ENCODE measurements at regions not wholly inside any gene's neighbourhood (a gene's known extent, or its start where the extent isn't known, plus 50 kb on each side); places are given as distances from the start of the nearest gene placed in this dataset.

GRCh38 chr2:43043553-43043870 lies 182.9 kb downstream of the ZFP36L2 start:
- ChIA-PET CTCF (no interaction called here), POLR2A (ENCODE audit: low non-redundant PET) (no interaction called here)
- DNase-seq (ENCODE audit: low spot score), result no peak
- no peaks in the 10 kb centered on the region for H3K36me3 ChIP-seq (ENCODE audit: insufficient read depth, low read length, poor library complexity, severe bottlenecking)
- H3K9me3 ChIP-seq (ENCODE audit: low read depth, low read length, poor library complexity, severe bottlenecking), result no peaks in the 10 kb centered on the region
- H3K27me3 ChIP-seq (replicated peaks; ENCODE audit: insufficient read depth, low read depth, low read length, poor library complexity), result no peaks in the 10 kb centered on the region
- no peak overlapping the region for H3K27ac ChIP-seq (ENCODE audit: low read depth, low read length, poor library complexity, severe bottlenecking)
- intact Hi-C loops (cut with micrococcal nuclease; ENCODE audit: unreplicated experiment), result loop anchor here (5.0 kb wide), 1 partner anchor 184 kb away; the partner anchor contains the start of gene ZFP36L2
- BruUV-seq (replicated peaks), result no TSS peak
- no peak overlapping the region for H3K4me3 ChIP-seq (ENCODE audit: low read depth, low read length, poor library complexity, severe bottlenecking)
- no peak for TF ChIP-seq EZH2 (IDR thresholded peaks at IDR 0.05; ENCODE audit: borderline replicate concordance, low read depth, low read length, poor library complexity, severe bottlenecking)
- TF ChIP-seq, protein P1, sequence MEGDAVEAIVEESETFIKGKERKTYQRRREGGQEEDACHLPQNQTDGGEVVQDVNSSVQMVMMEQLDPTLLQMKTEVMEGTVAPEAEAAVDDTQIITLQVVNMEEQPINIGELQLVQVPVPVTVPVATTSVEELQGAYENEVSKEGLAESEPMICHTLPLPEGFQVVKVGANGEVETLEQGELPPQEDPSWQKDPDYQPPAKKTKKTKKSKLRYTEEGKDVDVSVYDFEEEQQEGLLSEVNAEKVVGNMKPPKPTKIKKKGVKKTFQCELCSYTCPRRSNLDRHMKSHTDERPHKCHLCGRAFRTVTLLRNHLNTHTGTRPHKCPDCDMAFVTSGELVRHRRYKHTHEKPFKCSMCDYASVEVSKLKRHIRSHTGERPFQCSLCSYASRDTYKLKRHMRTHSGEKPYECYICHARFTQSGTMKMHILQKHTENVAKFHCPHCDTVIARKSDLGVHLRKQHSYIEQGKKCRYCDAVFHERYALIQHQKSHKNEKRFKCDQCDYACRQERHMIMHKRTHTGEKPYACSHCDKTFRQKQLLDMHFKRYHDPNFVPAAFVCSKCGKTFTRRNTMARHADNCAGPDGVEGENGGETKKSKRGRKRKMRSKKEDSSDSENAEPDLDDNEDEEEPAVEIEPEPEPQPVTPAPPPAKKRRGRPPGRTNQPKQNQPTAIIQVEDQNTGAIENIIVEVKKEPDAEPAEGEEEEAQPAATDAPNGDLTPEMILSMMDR (conservative IDR thresholded peaks at IDR 0.05; ENCODE audit: low read depth, low read length), result no peak
- peaks cover 38% of the 10 kb centered on the region for H3K4me1 ChIP-seq (ENCODE audit: insufficient read depth, low read length, poor library complexity, severe bottlenecking)

DNA sequence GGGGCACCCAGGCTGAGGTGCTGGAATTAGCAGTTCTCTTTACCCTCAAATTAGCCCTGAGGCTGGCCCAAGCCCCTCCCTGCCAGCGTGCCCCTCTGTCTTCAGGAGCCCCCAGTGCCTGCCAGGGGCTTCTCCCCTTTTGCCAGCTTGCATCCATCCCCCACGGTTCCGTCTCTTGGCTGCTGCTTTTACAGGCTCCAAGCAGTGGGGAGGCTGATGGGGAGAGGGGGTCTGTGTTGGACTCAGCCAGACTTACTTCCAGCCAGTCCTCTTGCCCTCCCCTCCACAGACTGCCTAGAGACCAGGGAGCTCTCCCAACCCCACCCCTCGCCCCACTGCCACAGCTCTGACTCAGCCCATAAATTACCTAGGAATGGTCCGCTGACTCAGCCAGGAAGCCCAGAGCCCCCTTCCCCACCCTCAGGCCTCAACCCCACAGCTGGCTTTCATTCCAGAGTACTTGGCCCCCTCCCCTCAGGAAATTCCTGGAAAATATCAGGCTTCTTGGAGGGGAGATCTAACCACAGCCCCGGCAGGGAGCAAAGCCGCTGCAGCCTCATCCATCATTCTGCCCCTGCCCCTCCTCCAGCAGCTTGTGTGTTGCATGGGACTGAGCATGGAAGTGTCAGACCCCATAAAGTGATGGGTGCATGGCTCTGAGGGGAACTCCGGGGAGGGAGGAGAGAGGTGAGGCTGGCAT lies 184.6 kb downstream of the ZFP36L2 start:
- ChIA-PET CTCF (no interaction called here), POLR2A (ENCODE audit: low non-redundant PET) (interaction anchor here (0.5 kb wide), 1 partner anchor 97 kb away, joined by 3 read pairs; no protein-coding TSS in a partner anchor)
- no TSS peak for BruUV-seq (replicated peaks)
- H3K9me3 ChIP-seq (ENCODE audit: low read depth, low read length, poor library complexity, severe bottlenecking), result no peaks in the 10 kb centered on the region
- H3K27me3 ChIP-seq (replicated peaks; ENCODE audit: insufficient read depth, low read depth, low read length, poor library complexity), result no peaks in the 10 kb centered on the region
- H3K4me3 ChIP-seq (ENCODE audit: low read depth, low read length, poor library complexity, severe bottlenecking), result no peak overlapping the region
- intact Hi-C loops (cut with micrococcal nuclease; ENCODE audit: unreplicated experiment), result loop anchor here (5.0 kb wide), 1 partner anchor 185 kb away; the partner anchor contains the start of gene ZFP36L2
- H3K36me3 ChIP-seq (ENCODE audit: insufficient read depth, low read length, poor library complexity, severe bottlenecking), result no peaks in the 10 kb centered on the region
- H3K4me1 ChIP-seq (ENCODE audit: insufficient read depth, low read length, poor library complexity, severe bottlenecking), result peaks cover 36% of the 10 kb centered on the region
- peak overlapping the region; percentile 31 for H3K27ac ChIP-seq (ENCODE audit: low read depth, low read length, poor library complexity, severe bottlenecking)
- TF ChIP-seq, protein P1 (conservative IDR thresholded peaks at IDR 0.05; ENCODE audit: low read depth, low read length), result no peak
- no peak for TF ChIP-seq EZH2 (IDR thresholded peaks at IDR 0.05; ENCODE audit: borderline replicate concordance, low read depth, low read length, poor library complexity, severe bottlenecking)
- peak; percentile 93 for DNase-seq (ENCODE audit: low spot score)

DNA sequence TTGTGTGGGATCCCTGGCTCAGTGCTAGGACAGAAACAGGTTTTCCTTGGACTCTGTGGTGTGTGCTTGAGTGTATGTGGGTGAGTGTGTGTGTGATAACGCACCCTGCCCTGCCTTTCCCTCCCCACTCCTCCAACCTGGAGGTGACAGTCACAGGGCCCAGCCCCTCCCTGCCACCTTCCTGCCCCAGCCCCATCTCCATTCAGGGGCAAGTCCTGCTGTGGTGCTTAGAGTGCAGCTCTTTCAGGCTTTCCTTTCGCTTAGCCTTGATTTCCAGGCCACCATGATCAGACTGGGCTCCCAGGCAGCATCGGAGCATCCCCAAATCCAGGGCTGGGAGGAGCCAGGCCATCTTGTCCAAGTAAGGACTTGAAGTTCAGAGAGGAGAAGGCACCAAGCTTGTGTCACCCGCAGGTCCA lies 185.2 kb downstream of the ZFP36L2 start:
- peak overlapping the region; percentile 52 for H3K27ac ChIP-seq (ENCODE audit: low read depth, low read length, poor library complexity, severe bottlenecking)
- TF ChIP-seq EZH2 (IDR thresholded peaks at IDR 0.05; ENCODE audit: borderline replicate concordance, low read depth, low read length, poor library complexity, severe bottlenecking), result no peak
- TF ChIP-seq, protein P1 (conservative IDR thresholded peaks at IDR 0.05; ENCODE audit: low read depth, low read length), result no peak
- no TSS peak for BruUV-seq (replicated peaks)

More for the DNA sequence above, 185.2 kb downstream of the ZFP36L2 start:
- Histone ChIP-seq H3K4me3 (ENCODE audit: low read depth, low read length, poor library complexity, severe bottlenecking) (no peak overlapping the region), H3K9me3 (ENCODE audit: low read depth, low read length, poor library complexity, severe bottlenecking) (no peaks in the 10 kb centered on the region), H3K4me1 (ENCODE audit: insufficient read depth, low read length, poor library complexity, severe bottlenecking) (peaks cover 30% of the 10 kb centered on the region), H3K27me3 (replicated peaks; ENCODE audit: insufficient read depth, low read depth, low read length, poor library complexity) (no peaks in the 10 kb centered on the region), H3K36me3 (ENCODE audit: insufficient read depth, low read length, poor library complexity, severe bottlenecking) (no peaks in the 10 kb centered on the region)
- peak; percentile 15 for DNase-seq (ENCODE audit: low spot score)
- intact Hi-C loops (cut with micrococcal nuclease; ENCODE audit: unreplicated experiment), result loop anchor here (5.0 kb wide), 1 partner anchor 186 kb away; the partner anchor contains the start of gene ZFP36L2
- ChIA-PET CTCF (no interaction called here), POLR2A (ENCODE audit: low non-redundant PET) (no interaction called here)
